H9 (cell line): ENCODE measurements at regions not wholly inside any gene's neighbourhood (a gene's known extent, or its start where the extent isn't known, plus 50 kb on each side); places are given as distances from the start of the nearest gene placed in this dataset.

Source experiments
- DNase-seq: peaks from one replicate; pipeline ENCODE4 v3.0.0-alpha.2; 2017
- H2AFZ ChIP-seq: one replicate; pipeline ENCODE4 v1.6.1; 2013; ENCODE audit warnings: mild to moderate bottlenecking, low read length, control low read depth, moderate library complexity
- H2AK5ac ChIP-seq: 2 replicates; pipeline ENCODE4 v1.6.1; 2013; ENCODE audit warnings: low read length, control low read depth, mixed read lengths; ENCODE audit not compliant: insufficient read length
- H2BK120ac ChIP-seq: one replicate; pipeline ENCODE4 v1.6.1; 2013; ENCODE audit warnings: low read depth, mild to moderate bottlenecking, low read length, control low read depth, inconsistent platforms; ENCODE audit not compliant: poor library complexity, severe bottlenecking
- H2BK12ac ChIP-seq: 2 replicates; pipeline ENCODE4 v1.6.1; 2013; ENCODE audit warnings: low read length, control low read depth, mixed read lengths, low read depth; ENCODE audit not compliant: insufficient read length
- H2BK15ac ChIP-seq: 2 replicates; pipeline ENCODE4 v1.6.1; 2013; ENCODE audit warnings: low read depth, low read length, control low read depth
- H2BK20ac ChIP-seq: one replicate; pipeline ENCODE4 v1.6.1; 2013; ENCODE audit warnings: low read depth, mild to moderate bottlenecking, low read length, control low read depth, inconsistent platforms; ENCODE audit not compliant: poor library complexity, severe bottlenecking
- H2BK5ac ChIP-seq: 2 replicates; pipeline ENCODE4 v1.6.1; 2013; ENCODE audit warnings: low read length, control low read depth, mixed read lengths; ENCODE audit not compliant: insufficient read length
- H3K14ac ChIP-seq: 2 replicates; pipeline ENCODE4 v1.6.1; 2013; ENCODE audit warnings: low read length, control low read depth; ENCODE audit not compliant: insufficient read depth
- H3K18ac ChIP-seq: 2 replicates; pipeline ENCODE4 v1.6.1; 2013; ENCODE audit warnings: low read depth, mild to moderate bottlenecking, mixed read lengths, low read length, control low read depth; ENCODE audit not compliant: insufficient read length
- H3K23ac ChIP-seq: 2 replicates; pipeline ENCODE4 v1.6.1; 2013; ENCODE audit warnings: low read length, control low read depth, mixed read lengths, low read depth; ENCODE audit not compliant: insufficient read length
- H3K23me2 ChIP-seq: 2 replicates; pipeline ENCODE4 v1.6.1; 2013; ENCODE audit warnings: low read depth, mild to moderate bottlenecking, mixed read lengths, low read length, control low read depth; ENCODE audit not compliant: insufficient read length, poor library complexity, severe bottlenecking
- H3K27ac ChIP-seq: 2 replicates; pipeline ENCODE4 v1.5.1; 2013; ENCODE audit warnings: low read length, control low read depth, mixed read lengths, low read depth; ENCODE audit not compliant: insufficient read length
- H3K27me3 ChIP-seq: 2 replicates; pipeline ENCODE4 v1.6.1; 2013; ENCODE audit warnings: low read length, control low read depth, inconsistent platforms; ENCODE audit not compliant: insufficient read depth
- H3K4ac ChIP-seq: 2 replicates; pipeline ENCODE4 v1.6.1; 2013; ENCODE audit warnings: low read depth, mild to moderate bottlenecking, control low read depth, inconsistent platforms, low read length, moderate library complexity
- H3K4me1 ChIP-seq: 2 replicates; pipeline ENCODE4 v1.6.1; 2013; ENCODE audit warnings: low read length, control low read depth, inconsistent platforms; ENCODE audit not compliant: insufficient read depth
- H3K4me2 ChIP-seq: 2 replicates; pipeline ENCODE4 v1.6.1; 2013; ENCODE audit warnings: low read length, control low read depth, mixed read lengths; ENCODE audit not compliant: insufficient read length, insufficient read depth
- H3K56ac ChIP-seq: 2 replicates; pipeline ENCODE4 v1.6.1; 2013; ENCODE audit warnings: low read depth, mild to moderate bottlenecking, mixed read lengths, low read length, control low read depth; ENCODE audit not compliant: insufficient read length
- H3K79me1 ChIP-seq: 2 replicates; pipeline ENCODE4 v1.6.1; 2013; ENCODE audit warnings: low read depth, mild to moderate bottlenecking, moderate library complexity, low read length, control low read depth, inconsistent platforms; ENCODE audit not compliant: insufficient read depth, poor library complexity, severe bottlenecking
- H3K79me2 ChIP-seq: 2 replicates; pipeline ENCODE4 v1.6.1; 2013; ENCODE audit warnings: low read length, control low read depth, inconsistent platforms; ENCODE audit not compliant: insufficient read depth
- H3K9ac ChIP-seq: 2 replicates; pipeline ENCODE4 v1.6.1; 2013; ENCODE audit warnings: low read length, control low read depth, mixed read lengths; ENCODE audit not compliant: insufficient read length; ENCODE audit errors: extremely low read depth
- H3K9me3 ChIP-seq: one replicate; pipeline ENCODE4 v1.6.1; 2013; ENCODE audit warnings: low read depth, low read length, inconsistent platforms; ENCODE audit not compliant: control insufficient read depth
- H3T11ph ChIP-seq: one replicate; pipeline ENCODE4 v1.6.1; 2013; ENCODE audit warnings: mild to moderate bottlenecking, low read length, control low read depth, inconsistent platforms
- H4K20me1 ChIP-seq: one replicate; pipeline ENCODE4 v1.6.1; 2013; ENCODE audit not compliant: control insufficient read depth, insufficient read length, insufficient read depth
- H4K5ac ChIP-seq: 2 replicates; pipeline ENCODE4 v1.6.1; 2013; ENCODE audit warnings: low read depth, mild to moderate bottlenecking, mixed read lengths, low read length, control low read depth; ENCODE audit not compliant: insufficient read length
- H4K8ac ChIP-seq: replicated peaks from 2 replicates; pipeline ENCODE4 v1.6.1; 2013; ENCODE audit warnings: low read length, control low read depth, mixed read lengths, low read depth; ENCODE audit not compliant: insufficient read length
- H4K91ac ChIP-seq: 2 replicates; pipeline ENCODE4 v1.6.1; 2013; ENCODE audit warnings: low read depth, mild to moderate bottlenecking, moderate library complexity, mixed read lengths, low read length, control low read depth; ENCODE audit not compliant: insufficient read length
- H3K27ac Mint-ChIP-seq, 3 experiments: 2 replicates in 2 of 3; 3 replicates in 1 of 3; pipeline ENCODE4 v1.8.0; 2020 to 2021; ENCODE audit warnings: mixed read lengths in 3 of 3, mild to moderate bottlenecking in 1 of 3, moderate library complexity in 1 of 3
- H3K27me3 Mint-ChIP-seq: 2 replicates; pipeline ENCODE4 v1.8.0; 2021; ENCODE audit warnings: low read depth, mild to moderate bottlenecking, moderate library complexity, mixed read lengths
- H3K36me3 Mint-ChIP-seq, 3 experiments: 2 replicates in 2 of 3; 3 replicates in 1 of 3; pipeline ENCODE4 v1.8.0; 2020 to 2021; ENCODE audit warnings: low read depth in 3 of 3, mixed read lengths in 3 of 3; ENCODE audit not compliant: insufficient read depth in 1 of 3
- H3K4me1 Mint-ChIP-seq, 2 experiments: 2 replicates each; pipeline ENCODE4 v1.8.0; 2020; ENCODE audit warnings: mixed read lengths in 2 of 2
- H3K4me3 Mint-ChIP-seq, 2 experiments: 2 replicates in 1 of 2; 3 replicates in 1 of 2; pipeline ENCODE4 v1.8.0; 2020 to 2021; ENCODE audit warnings: mild to moderate bottlenecking in 2 of 2, mixed read lengths in 2 of 2, moderate library complexity in 1 of 2
- H3K9me3 Mint-ChIP-seq, 2 experiments: 2 replicates in 1 of 2; 3 replicates in 1 of 2; pipeline ENCODE4 v1.8.0; 2020; ENCODE audit warnings: mild to moderate bottlenecking in 2 of 2, mixed read lengths in 2 of 2, moderate library complexity in 1 of 2
- CTCF ChIP-seq: fragments of 200-600 bp; sonication (generic); conservative IDR thresholded peaks from 3 replicates; pipeline ENCODE4 v1.8.0; 2021; ENCODE audit warnings: antibody characterized with exemption, mild to moderate bottlenecking
- WGBS: extraction: QIAGEN DNeasy Blood & Tissue Kit; methylation state at CpG from one replicate; pipeline ENCODE4 v1.1.7; 2013; ENCODE audit warnings: missing lambda C conversion rate, low lambda C conversion rate, mixed read lengths; ENCODE audit not compliant: insufficient read length; ENCODE audit errors: extremely low coverage; 5-methylcytosine and 5-hydroxymethylcytosine counted together

- Histone ChIP-seq H2BK120ac (no peak overlapping the region), H3K27ac (no peak overlapping the region), H3K23me2 (no peaks in the 10 kb centered on the region), H3K4me1 (no peaks in the 10 kb centered on the region), H2BK12ac (no peak overlapping the region), H3T11ph (no peak overlapping the region), H2BK5ac (no peak overlapping the region), H3K79me2 (no peaks in the 10 kb centered on the region), H2AFZ (no peak overlapping the region), H3K23ac (no peak overlapping the region), H4K5ac (no peak overlapping the region), H3K4ac (no peak overlapping the region), H3K14ac (no peak overlapping the region), H4K91ac (no peak overlapping the region), H2BK20ac (no peak overlapping the region), H3K9ac (no peak overlapping the region), H2AK5ac (no peak overlapping the region), H3K79me1 (no peaks in the 10 kb centered on the region), H4K20me1 (no peaks in the 10 kb centered on the region), H4K8ac (no peak overlapping the region), H3K27me3 (no peaks in the 10 kb centered on the region), H3K56ac (no peak overlapping the region), H3K9me3 (no peaks in the 10 kb centered on the region), H3K18ac (no peak overlapping the region), H2BK15ac (no peak overlapping the region), H3K4me2 (no peak overlapping the region)
- no peak overlapping the region for H3K4me3 Mint-ChIP-seq
- DNase-seq: no peak
- no peaks in the 10 kb centered on the region for H3K36me3 Mint-ChIP-seq
- H3K27ac Mint-ChIP-seq: no peak overlapping the region
- no peaks in the 10 kb centered on the region for H3K9me3 Mint-ChIP-seq
- peaks cover 0 to 4% of the 10 kb centered on the region in 2 experiments; a peak in 2 of 4 replicates for H3K4me1 Mint-ChIP-seq
- no peak for TF ChIP-seq CTCF
- no CpG with 5 or more reads among the region's 2 CpGs for WGBS
- H3K27me3 Mint-ChIP-seq: no peaks in the 10 kb centered on the region
Measured at GRCh38 chr12:25323581-25323982, 72.9 kb upstream of the KRAS start.
